ENCODE measurements at regions not wholly inside any gene's neighbourhood (a gene's known extent, or its start where the extent isn't known, plus 50 kb on each side); places are given as distances from the start of the nearest gene placed in this dataset.

GRCh38 chr5:15203376-15203775 is 296.6 kb upstream of the FBXL7 start (continued):
- TF ChIP-seq KDM5A (IDR thresholded peaks at IDR 0.05; ENCODE audit: low read length): no peak
- no peak for TF ChIP-seq POLR2A (IDR thresholded peaks at IDR 0.05; ENCODE audit: control extremely low read depth in 1 of 2, low read depth in 2 of 2, low read length in 2 of 2)
- no peak for TF ChIP-seq CHD1 (IDR thresholded peaks at IDR 0.05; ENCODE audit: low read depth, low read length)
- no peak for TF ChIP-seq TAF1 (IDR thresholded peaks at IDR 0.05; ENCODE audit: low read depth, low read length)
- no peak for TF ChIP-seq SUZ12 (IDR thresholded peaks at IDR 0.05; ENCODE audit: low read length)
- TF ChIP-seq SP2 (IDR thresholded peaks at IDR 0.05; ENCODE audit: low read length): no peak
- TF ChIP-seq EZH2 (IDR thresholded peaks at IDR 0.05; ENCODE audit: low read depth, low read length, severe bottlenecking): no peak
- TF ChIP-seq SP1 (IDR thresholded peaks at IDR 0.05; ENCODE audit: low read depth, low read length): no peak
- no peak for TF ChIP-seq PHF8 (conservative IDR thresholded peaks at IDR 0.05; ENCODE audit: low read depth, low read length)
- TF ChIP-seq HDAC6 (IDR thresholded peaks at IDR 0.05; ENCODE audit: low read depth, low read length): no peak
- TF ChIP-seq TAF7 (optimal IDR thresholded peaks at IDR 0.05; ENCODE audit: borderline replicate concordance, low read depth, low read length): no peak
- no peak for TF ChIP-seq CTBP2 (IDR thresholded peaks at IDR 0.05; ENCODE audit: borderline replicate concordance, insufficient read depth, insufficient read length, low read length)
- no peak for TF ChIP-seq ZNF274 (IDR thresholded peaks at IDR 0.05; ENCODE audit: borderline replicate concordance, extremely low read depth, low read length)
- TF ChIP-seq SAP30 (IDR thresholded peaks at IDR 0.05; ENCODE audit: insufficient read depth, insufficient replicate concordance, low read length): no peak
- no peak for TF ChIP-seq RAD21 (IDR thresholded peaks at IDR 0.05 in 1 of 2, conservative IDR thresholded peaks at IDR 0.05 in 1 of 2; ENCODE audit: low read depth in 2 of 2, low read length in 2 of 2)
- TF ChIP-seq CBX8 (IDR thresholded peaks at IDR 0.05; ENCODE audit: borderline replicate concordance, low read depth, low read length): no peak
- TF ChIP-seq, protein P1, sequence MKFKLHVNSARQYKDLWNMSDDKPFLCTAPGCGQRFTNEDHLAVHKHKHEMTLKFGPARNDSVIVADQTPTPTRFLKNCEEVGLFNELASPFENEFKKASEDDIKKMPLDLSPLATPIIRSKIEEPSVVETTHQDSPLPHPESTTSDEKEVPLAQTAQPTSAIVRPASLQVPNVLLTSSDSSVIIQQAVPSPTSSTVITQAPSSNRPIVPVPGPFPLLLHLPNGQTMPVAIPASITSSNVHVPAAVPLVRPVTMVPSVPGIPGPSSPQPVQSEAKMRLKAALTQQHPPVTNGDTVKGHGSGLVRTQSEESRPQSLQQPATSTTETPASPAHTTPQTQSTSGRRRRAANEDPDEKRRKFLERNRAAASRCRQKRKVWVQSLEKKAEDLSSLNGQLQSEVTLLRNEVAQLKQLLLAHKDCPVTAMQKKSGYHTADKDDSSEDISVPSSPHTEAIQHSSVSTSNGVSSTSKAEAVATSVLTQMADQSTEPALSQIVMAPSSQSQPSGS (IDR thresholded peaks at IDR 0.05; ENCODE audit: low read length): no peak

Data from H1 (cell line).